Astrocyte of the cerebellum (primary cell): ENCODE measurements at regions not wholly inside any gene's neighbourhood (a gene's known extent, or its start where the extent isn't known, plus 50 kb on each side); places are given as distances from the start of the nearest gene placed in this dataset.

ENCODE experiments used
- DNase-seq: peaks from one replicate; pipeline ENCODE4 v3.0.0-alpha.2; 2011; ENCODE audit warnings: low read depth
- H3K4me3 ChIP-seq: 2 replicates; pipeline ENCODE4 v1.5.1; 2011; ENCODE audit warnings: mild to moderate bottlenecking, low read depth, low read length, moderate library complexity
- in situ Hi-C: cut with HindIII; loops from 2 replicates; pipeline ENCODE4 v1.10.0; 2017; ENCODE audit warnings: low sequenced_read_pairs
- TF ChIP-seq, protein P1 (sequence below): IDR thresholded peaks from 2 replicates; pipeline ENCODE4 v1.5.1; 2012; ENCODE audit warnings: low read length, low read depth, moderate library complexity, mild to moderate bottlenecking; ENCODE audit errors: missing control alignments

DNA sequence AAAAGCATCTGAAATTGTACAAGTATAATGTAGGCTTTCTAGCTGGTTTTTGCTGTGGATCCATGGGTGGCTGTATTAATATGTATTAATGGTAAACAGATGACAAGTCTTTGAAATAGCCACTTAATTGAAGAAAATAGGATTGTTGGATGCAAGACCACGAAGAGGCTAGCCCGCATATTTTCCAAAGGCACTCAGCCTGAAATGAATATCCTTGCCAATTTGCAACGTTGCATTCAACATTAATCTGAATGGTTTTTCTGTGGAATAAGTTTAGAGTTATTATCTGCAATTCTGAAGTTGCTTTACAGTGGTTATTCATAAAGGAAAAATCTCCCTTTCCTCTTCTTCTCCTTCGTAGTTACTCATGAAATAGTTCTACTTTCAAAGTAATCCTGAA, 86.2 kb upstream of the SPATS2L start:
- in situ Hi-C loops = no loop called here
- TF ChIP-seq, protein P1, sequence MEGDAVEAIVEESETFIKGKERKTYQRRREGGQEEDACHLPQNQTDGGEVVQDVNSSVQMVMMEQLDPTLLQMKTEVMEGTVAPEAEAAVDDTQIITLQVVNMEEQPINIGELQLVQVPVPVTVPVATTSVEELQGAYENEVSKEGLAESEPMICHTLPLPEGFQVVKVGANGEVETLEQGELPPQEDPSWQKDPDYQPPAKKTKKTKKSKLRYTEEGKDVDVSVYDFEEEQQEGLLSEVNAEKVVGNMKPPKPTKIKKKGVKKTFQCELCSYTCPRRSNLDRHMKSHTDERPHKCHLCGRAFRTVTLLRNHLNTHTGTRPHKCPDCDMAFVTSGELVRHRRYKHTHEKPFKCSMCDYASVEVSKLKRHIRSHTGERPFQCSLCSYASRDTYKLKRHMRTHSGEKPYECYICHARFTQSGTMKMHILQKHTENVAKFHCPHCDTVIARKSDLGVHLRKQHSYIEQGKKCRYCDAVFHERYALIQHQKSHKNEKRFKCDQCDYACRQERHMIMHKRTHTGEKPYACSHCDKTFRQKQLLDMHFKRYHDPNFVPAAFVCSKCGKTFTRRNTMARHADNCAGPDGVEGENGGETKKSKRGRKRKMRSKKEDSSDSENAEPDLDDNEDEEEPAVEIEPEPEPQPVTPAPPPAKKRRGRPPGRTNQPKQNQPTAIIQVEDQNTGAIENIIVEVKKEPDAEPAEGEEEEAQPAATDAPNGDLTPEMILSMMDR = no peak
- no peak for DNase-seq
- no peak overlapping the region for H3K4me3 ChIP-seq

DNA sequence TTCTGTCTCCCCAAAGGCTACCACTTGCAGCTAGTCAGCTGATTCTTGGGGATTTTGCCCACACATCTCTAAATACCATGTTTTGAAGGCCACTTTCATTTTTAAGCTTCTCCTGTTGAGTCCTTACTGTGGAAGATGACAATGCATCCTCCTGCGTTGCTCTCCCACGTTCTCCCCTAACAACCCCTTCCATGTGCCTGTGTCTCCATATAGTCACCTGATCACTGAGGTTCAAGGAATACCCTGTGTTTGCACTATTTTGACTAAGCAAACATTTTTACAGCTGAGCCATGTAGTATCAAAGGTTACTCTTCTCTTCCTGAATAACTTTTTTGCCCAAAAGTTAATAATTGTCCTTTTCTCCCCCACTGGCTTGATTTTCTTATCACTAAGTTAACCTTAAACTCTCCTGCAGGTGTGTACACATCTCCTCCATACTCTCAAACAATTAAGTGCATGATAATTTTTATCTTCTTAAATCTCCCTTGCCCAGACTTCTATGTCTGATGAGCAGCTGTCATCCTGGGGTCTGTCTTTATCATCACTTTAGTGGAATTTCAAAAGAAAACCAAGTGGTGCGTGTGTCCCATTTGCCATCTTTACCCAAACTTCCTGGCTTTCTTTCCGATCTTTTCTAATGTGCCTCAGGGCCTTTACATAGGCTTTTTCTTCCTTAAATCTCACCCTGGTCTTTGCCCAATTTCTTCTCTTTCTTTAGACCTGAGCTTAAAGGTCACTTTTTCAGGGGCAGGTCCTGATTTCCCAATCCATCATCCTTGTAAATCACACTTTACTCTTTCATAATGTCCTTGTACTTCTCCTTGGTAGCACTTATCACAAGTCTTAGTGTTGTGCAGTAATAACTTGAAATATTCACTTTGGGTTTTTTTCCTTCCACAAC, 85.2 kb upstream of the SPATS2L start:
- TF ChIP-seq, protein P1 = no peak
- no peak for DNase-seq
- in situ Hi-C loops = no loop called here
- H3K4me3 ChIP-seq = no peak overlapping the region

DNA sequence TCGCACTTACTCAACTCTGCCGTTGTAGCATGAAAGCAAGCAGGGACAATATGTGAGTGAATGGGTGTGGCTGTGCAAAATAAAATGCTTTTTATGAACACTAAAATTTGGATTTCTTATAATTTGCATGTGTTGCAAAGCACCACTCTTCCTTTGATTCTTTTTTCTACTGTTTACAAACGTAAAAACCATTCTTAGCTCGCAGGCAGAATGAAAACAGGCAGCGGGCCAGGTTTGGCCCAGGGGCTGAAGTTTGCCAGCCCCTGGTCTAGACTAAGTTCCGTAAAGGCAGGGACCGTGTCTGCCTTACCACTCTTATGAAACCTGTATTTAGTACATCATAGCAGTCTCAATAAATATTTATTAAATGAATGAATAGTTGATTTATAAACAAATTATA, 83.7 kb upstream of the SPATS2L start:
- in situ Hi-C loops = no loop called here
- TF ChIP-seq, protein P1 = no peak
- H3K4me3 ChIP-seq = no peak overlapping the region
- DNase-seq = no peak

DNA sequence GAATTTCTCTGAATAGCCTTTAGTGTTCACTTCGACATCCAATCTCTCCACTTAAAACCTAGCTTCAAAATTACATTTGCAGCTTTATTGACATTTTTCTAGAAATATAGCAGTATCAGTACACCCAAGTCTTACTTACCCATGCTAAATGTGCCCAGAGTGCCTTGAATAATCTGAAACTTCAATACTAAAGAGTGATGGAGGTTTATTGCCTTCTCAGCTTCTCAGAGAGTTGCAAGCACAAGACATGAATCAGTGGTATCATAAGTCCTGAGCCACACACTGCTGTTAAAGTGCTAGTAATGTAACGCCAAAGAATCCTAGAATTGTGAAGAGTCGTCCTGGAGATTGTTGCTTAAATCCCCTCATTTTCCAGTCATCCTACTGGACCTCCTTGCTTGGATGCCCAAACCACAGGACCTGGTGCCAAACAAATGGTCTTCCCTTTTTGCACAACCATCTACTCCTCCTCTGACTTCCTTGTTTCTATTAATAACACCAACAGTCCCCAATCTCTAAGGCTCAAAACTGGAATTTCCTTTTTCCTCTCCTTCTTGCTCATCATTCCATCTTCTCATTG, 83.2 kb upstream of the SPATS2L start:
- TF ChIP-seq, protein P1 = no peak
- DNase-seq = no peak
- H3K4me3 ChIP-seq = no peak overlapping the region
- in situ Hi-C loops = no loop called here

DNA sequence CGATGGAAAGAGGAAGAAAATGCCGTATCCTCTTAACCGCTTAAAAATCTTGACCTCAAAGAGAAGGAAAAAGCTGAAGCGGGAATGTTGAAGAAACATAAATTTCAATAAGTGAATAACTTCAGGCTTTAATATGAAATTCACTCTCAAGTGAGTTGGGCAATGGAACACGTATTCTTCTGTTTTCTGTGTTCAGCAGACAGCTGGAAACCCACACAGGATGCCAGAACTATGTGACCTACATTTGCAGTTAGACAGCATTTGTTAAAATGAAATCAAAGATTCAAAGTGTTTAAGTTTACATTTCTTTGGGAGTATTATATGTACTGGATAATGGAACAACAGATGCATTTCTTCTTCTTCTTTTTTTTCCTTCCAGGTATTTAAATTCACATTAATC, 80.5 kb upstream of the SPATS2L start:
- TF ChIP-seq, protein P1 = no peak
- no peak overlapping the region for H3K4me3 ChIP-seq
- in situ Hi-C loops = no loop called here
- DNase-seq = no peak

DNA sequence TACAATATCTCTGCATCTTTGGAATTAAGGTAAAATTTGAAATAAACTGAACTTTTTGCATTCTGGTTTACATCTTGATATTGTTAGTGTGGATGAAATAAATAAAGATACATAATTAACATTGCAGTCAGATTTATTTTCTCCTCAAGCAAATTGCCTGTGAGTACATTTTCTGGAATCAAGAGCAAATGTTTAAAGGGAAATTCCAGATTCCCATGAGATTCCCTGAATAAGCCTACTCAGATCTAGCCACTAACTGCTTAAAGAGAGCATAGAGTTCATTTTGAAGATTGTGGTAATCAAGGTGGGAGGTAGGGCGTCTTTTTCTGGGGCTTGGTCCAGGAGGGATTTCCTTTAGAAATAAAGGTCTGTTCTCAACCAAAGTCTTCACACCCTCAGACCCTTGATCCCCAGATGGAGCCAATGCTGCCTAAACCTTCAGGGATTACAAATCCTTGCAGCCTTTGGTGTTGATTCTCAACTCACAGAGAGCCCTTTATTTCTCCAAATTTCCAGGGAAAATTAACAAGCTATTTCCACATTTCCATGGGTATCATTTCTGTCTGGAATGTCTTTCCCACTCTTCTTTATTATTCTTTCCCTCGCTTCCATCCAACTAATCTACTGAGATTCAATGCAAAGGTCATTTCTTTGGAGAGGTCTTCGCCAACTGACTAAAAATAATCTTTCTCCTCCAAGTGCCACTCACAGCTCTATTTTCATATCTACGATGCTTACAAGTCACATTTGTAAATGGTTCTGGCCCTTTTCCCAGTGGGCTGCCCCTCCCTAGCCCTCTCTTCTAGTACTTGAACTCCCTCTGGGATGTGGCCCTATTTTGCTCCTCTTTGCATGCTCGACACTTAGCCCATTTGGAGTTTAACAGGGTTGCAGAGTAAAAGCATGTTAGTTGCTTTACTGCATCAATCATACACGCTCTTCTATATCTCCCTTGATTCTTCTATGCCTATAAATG, 79.8 kb upstream of the SPATS2L start:
- no peak overlapping the region for H3K4me3 ChIP-seq
- DNase-seq = no peak
- TF ChIP-seq, protein P1 = no peak
- in situ Hi-C loops = no loop called here
